B cell (primary cell): ENCODE measurements at regions not wholly inside any gene's neighbourhood (a gene's known extent, or its start where the extent isn't known, plus 50 kb on each side); places are given as distances from the start of the nearest gene placed in this dataset.

Source experiments
- ATAC-seq: fragments of 200-7000 bp; cut with Tn5 transposase; one replicate; pipeline ENCODE4 v1.10.0; 2021; ENCODE audit warnings: low read depth, mild to moderate bottlenecking, moderate number of reproducible peaks, moderate library complexity
- CTCF ChIA-PET: fragments of 350-600 bp; sonication (Branson Sonifier 250); formaldehyde crosslinking; loops from one replicate; lab custom pipeline; 2021; ENCODE audit warnings: antibody characterized with exemption, inconsistent platforms; lab: Charles Lee
- POLR2A ChIA-PET: fragments of 350-600 bp; sonication (Branson Sonifier 250); formaldehyde crosslinking; loops from one replicate; lab custom pipeline; 2021; ENCODE audit warnings: antibody characterized with exemption; lab: Charles Lee
- DNase-seq: peaks from one replicate; pipeline ENCODE4 v3.0.0; 2013
- H2AFZ ChIP-seq: 2 replicates; pipeline ENCODE4 v1.6.1; 2012; ENCODE audit warnings: mild to moderate bottlenecking, low read depth, low read length; ENCODE audit not compliant: insufficient read depth, poor library complexity, severe bottlenecking
- H3K27ac ChIP-seq, 2 donors: 1 replicate in 1 of 2; 2 replicates in 1 of 2; pipeline ENCODE4 v1.5.1; 2012 to 2013; ENCODE audit warnings: low read length in 2 of 2, mild to moderate bottlenecking in 2 of 2, moderate library complexity in 1 of 2
- H3K27me3 ChIP-seq, 4 experiments: fragments of 200-600 bp in 1 of 4; sonication (generic) in 1 of 4; replicated peaks in 1 of 4; 1 replicate in 2 of 4; 2 replicates in 2 of 4; pipeline versions ENCODE4 v1.6.1 to v1.7.0; 2013 to 2016; ENCODE audit warnings: low read length in 3 of 4, mild to moderate bottlenecking in 2 of 4, mixed read lengths in 1 of 4, moderate library complexity in 1 of 4; ENCODE audit not compliant: insufficient read depth in 4 of 4, control insufficient read depth in 3 of 4; ENCODE audit errors: control extremely low read depth in 1 of 4
- H3K36me3 ChIP-seq, 2 experiments: replicated peaks in 1 of 2; 1 replicate in 1 of 2; 2 replicates in 1 of 2; pipeline versions ENCODE4 v1.6.1 to v1.7.1; 2013; ENCODE audit warnings: low read length in 1 of 2; ENCODE audit not compliant: insufficient read depth in 2 of 2, control insufficient read depth in 1 of 2; ENCODE audit errors: control extremely low read depth in 1 of 2, extremely low read depth in 1 of 2
- H3K4me1 ChIP-seq, 2 donors: fragments of 200-600 bp in 1 of 2; sonication (generic) in 1 of 2; 1 replicate in 1 of 2; 2 replicates in 1 of 2; pipeline versions ENCODE4 v1.5.1 to v1.6.1; 2013 to 2017; ENCODE audit warnings: low read length in 2 of 2; ENCODE audit not compliant: control insufficient read depth in 2 of 2, insufficient read depth in 2 of 2
- H3K4me2 ChIP-seq: replicated peaks from 2 replicates; pipeline ENCODE3; 2012; ENCODE audit warnings: mild to moderate bottlenecking, low read depth, low read length; ENCODE audit not compliant: poor library complexity, severe bottlenecking
- H3K4me3 ChIP-seq, 5 experiments: fragments of 200-600 bp in 1 of 5; sonication (generic) in 1 of 5; 1 replicate in 3 of 5; 2 replicates in 2 of 5; pipeline versions ENCODE4 v1.5.1 to v1.7.0; 2011 to 2016; ENCODE audit warnings: low read length in 4 of 5, mild to moderate bottlenecking in 4 of 5, low read depth in 2 of 5, control low read depth in 1 of 5, moderate library complexity in 1 of 5; ENCODE audit not compliant: insufficient read depth in 1 of 5; ENCODE audit errors: control extremely low read depth in 1 of 5, extremely low read depth in 1 of 5
- H3K79me2 ChIP-seq: fragments of 200-600 bp; sonication (generic); one replicate; pipeline ENCODE4 v1.6.0; 2016; ENCODE audit warnings: low read length; ENCODE audit not compliant: control insufficient read depth, insufficient read depth
- H3K9ac ChIP-seq: fragments of 200-600 bp; sonication (generic); 2 replicates; pipeline ENCODE4 v1.6.1; 2017; ENCODE audit warnings: mild to moderate bottlenecking, low read length, moderate library complexity
- H3K9me3 ChIP-seq, 3 donors: one replicate each; pipeline versions ENCODE4 v1.6.1 to v1.7.1; 2013; ENCODE audit warnings: low read length in 2 of 3; ENCODE audit not compliant: control insufficient read depth in 2 of 3, insufficient read depth in 1 of 3; ENCODE audit errors: control extremely low read depth in 1 of 3
- H4K20me1 ChIP-seq: 2 replicates; pipeline ENCODE4 v1.6.0; 2012; ENCODE audit warnings: mild to moderate bottlenecking, low read length; ENCODE audit not compliant: insufficient read depth, control insufficient read depth, poor library complexity, severe bottlenecking
- H3K27ac Mint-ChIP-seq: one replicate; pipeline ENCODE4 v1.8.0; 2021; ENCODE audit warnings: mixed read lengths
- H3K27me3 Mint-ChIP-seq: one replicate; pipeline ENCODE4 v1.8.0; 2021; ENCODE audit warnings: mixed read lengths
- H3K4me1 Mint-ChIP-seq: one replicate; pipeline ENCODE4 v1.8.0; 2021; ENCODE audit warnings: mixed read lengths
- H3K4me3 Mint-ChIP-seq: one replicate; pipeline ENCODE4 v1.8.0; 2021; ENCODE audit warnings: mixed read lengths
- H3K9me3 Mint-ChIP-seq: one replicate; pipeline ENCODE4 v1.8.0; 2022; ENCODE audit warnings: mixed read lengths; ENCODE audit not compliant: insufficient read depth
- EZH2 ChIP-seq: IDR thresholded peaks from 2 replicates; pipeline ENCODE4 v1.6.1; 2012; ENCODE audit warnings: borderline replicate concordance, low read depth, mild to moderate bottlenecking, moderate library complexity, low read length; ENCODE audit not compliant: insufficient read depth, poor library complexity, severe bottlenecking
- WGBS: methylation state at CpG from one replicate; pipeline ENCODE4 v1.1.5; 2013; ENCODE audit warnings: missing lambda C conversion rate; ENCODE audit not compliant: insufficient coverage; 5-methylcytosine and 5-hydroxymethylcytosine counted together
- intact Hi-C: fragments of 100-400 bp; cut with micrococcal nuclease; formaldehyde crosslinking; loops from one replicate; pipeline ENCODE4 v1.10.0; 2022
- TF ChIP-seq, protein P1 (sequence below): fragments of 200-600 bp; IDR thresholded peaks from one replicate; pipeline ENCODE4 v1.8.0; 2022; ENCODE audit warnings: antibody characterized with exemption, mild to moderate bottlenecking

DNA sequence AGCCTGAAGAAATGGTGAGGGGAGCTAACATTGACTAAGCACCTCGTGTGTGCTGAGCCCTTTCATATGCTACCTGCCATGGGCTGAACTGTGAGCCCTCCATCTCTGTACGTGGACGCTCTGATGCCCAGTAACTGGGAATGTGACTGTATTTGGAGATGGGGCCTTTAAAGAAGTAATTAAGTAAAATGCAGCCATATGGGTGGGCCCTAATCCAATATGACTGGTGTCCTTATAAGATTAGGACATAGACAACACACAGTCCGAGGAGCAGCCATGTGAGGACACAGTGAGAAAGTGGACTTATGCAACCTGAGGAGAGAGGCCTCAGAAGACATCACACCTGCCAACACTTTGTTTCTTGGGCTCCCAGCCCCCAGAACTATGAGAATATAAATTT lies 92.7 kb upstream of the ATP1B1 start:
- H3K9me3 Mint-ChIP-seq = no peaks in the 10 kb centered on the region
- no peaks in the 10 kb centered on the region for H3K79me2 ChIP-seq
- H3K27ac ChIP-seq = no peak overlapping the region
- H3K27ac Mint-ChIP-seq = no peak overlapping the region
- intact Hi-C loops = no loop called here
- H3K9ac ChIP-seq = no peak overlapping the region
- WGBS = 97% methylated on average over 4 of the region's 4 CpGs
- H2AFZ ChIP-seq = no peak overlapping the region
- H3K27me3 Mint-ChIP-seq = peaks cover 7% of the 10 kb centered on the region
- no peak for DNase-seq
- H3K4me1 ChIP-seq = no peaks in the 10 kb centered on the region
- H3K36me3 ChIP-seq = no peaks in the 10 kb centered on the region
- no peaks in the 10 kb centered on the region for H3K4me1 Mint-ChIP-seq
- H3K4me3 ChIP-seq = no peak overlapping the region
- CTCF ChIA-PET = no interaction called here
- H3K4me3 Mint-ChIP-seq = no peak overlapping the region
- TF ChIP-seq, protein P1, sequence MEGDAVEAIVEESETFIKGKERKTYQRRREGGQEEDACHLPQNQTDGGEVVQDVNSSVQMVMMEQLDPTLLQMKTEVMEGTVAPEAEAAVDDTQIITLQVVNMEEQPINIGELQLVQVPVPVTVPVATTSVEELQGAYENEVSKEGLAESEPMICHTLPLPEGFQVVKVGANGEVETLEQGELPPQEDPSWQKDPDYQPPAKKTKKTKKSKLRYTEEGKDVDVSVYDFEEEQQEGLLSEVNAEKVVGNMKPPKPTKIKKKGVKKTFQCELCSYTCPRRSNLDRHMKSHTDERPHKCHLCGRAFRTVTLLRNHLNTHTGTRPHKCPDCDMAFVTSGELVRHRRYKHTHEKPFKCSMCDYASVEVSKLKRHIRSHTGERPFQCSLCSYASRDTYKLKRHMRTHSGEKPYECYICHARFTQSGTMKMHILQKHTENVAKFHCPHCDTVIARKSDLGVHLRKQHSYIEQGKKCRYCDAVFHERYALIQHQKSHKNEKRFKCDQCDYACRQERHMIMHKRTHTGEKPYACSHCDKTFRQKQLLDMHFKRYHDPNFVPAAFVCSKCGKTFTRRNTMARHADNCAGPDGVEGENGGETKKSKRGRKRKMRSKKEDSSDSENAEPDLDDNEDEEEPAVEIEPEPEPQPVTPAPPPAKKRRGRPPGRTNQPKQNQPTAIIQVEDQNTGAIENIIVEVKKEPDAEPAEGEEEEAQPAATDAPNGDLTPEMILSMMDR = no peak
- TF ChIP-seq EZH2 = no peak
- no peaks in the 10 kb centered on the region for H4K20me1 ChIP-seq
- no peak overlapping the region for H3K4me2 ChIP-seq
- no peaks in the 10 kb centered on the region for H3K27me3 ChIP-seq
- ATAC-seq = no peak
- peaks cover 0 to 1% (median 0%) of the 10 kb centered on the region in 3 donors for H3K9me3 ChIP-seq
- POLR2A ChIA-PET = no interaction called here

DNA sequence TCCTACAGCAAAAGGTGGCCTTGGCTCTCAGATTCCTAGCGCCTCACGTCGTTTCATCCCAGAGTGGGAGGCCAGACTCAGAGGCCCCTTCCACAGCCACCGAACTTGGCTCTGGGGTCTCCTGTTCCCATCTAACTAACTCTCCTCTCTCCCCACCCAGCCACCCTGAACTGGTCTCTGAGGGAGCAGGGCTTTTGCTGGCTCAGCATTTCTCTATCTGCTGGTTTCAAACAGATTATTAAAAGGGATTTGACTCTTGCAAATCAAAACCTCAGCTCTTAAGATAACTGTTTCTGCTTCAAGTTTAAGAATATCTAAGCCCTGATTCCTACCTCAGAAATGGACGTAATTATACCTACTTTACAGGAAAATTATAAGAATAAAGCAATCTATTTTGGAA lies 91.0 kb upstream of the ATP1B1 start:
- H3K4me3 Mint-ChIP-seq = no peak overlapping the region
- Histone ChIP-seq H2AFZ (no peak overlapping the region), H3K9ac (no peak overlapping the region), H3K79me2 (no peaks in the 10 kb centered on the region), H3K36me3 (no peaks in the 10 kb centered on the region), H3K27ac (no peak overlapping the region), H4K20me1 (no peaks in the 10 kb centered on the region), H3K9me3 (peaks cover 0 to 1% (median 0%) of the 10 kb centered on the region in 3 donors), H3K4me2 (no peak overlapping the region), H3K4me1 (no peaks in the 10 kb centered on the region), H3K4me3 (no peak overlapping the region), H3K27me3 (no peaks in the 10 kb centered on the region)
- POLR2A ChIA-PET = no interaction called here
- no peaks in the 10 kb centered on the region for H3K4me1 Mint-ChIP-seq
- peaks cover 7% of the 10 kb centered on the region for H3K27me3 Mint-ChIP-seq
- H3K9me3 Mint-ChIP-seq = no peaks in the 10 kb centered on the region
- intact Hi-C loops = no loop called here
- H3K27ac Mint-ChIP-seq = no peak overlapping the region
- WGBS = 98% methylated on average over 4 of the region's 5 CpGs
- DNase-seq (no peak), ATAC-seq (no peak)
- CTCF ChIA-PET = no interaction called here
- TF ChIP-seq EZH2 = no peak
- TF ChIP-seq, protein P1 = no peak
